GM20431 (cell line): ENCODE measurements at regions not wholly inside any gene's neighbourhood (a gene's known extent, or its start where the extent isn't known, plus 50 kb on each side); places are given as distances from the start of the nearest gene placed in this dataset.

Experiments used
- in situ Hi-C: fragments of 300-500 bp; cut with MseI, MboI; formaldehyde crosslinking; loops from one replicate; pipeline ENCODE4 v1.15.0; 2020; ENCODE audit warnings: low sequenced_read_pairs; ENCODE audit not compliant: unreplicated experiment

- in situ Hi-C loops: no loop called here
Observed at GRCh38 chr9:79371301-79371700, 200.5 kb upstream of the TLE4 start.

- in situ Hi-C loops: no loop called here
Observed at GRCh38 chr9:79371948-79372555, 199.7 kb upstream of the TLE4 start.

- in situ Hi-C loops: no loop called here
Observed at GRCh38 chr9:79377339-79377855, 194.4 kb upstream of the TLE4 start.

- in situ Hi-C loops: no loop called here
Observed at GRCh38 chr9:79378107-79378506, 193.7 kb upstream of the TLE4 start.

- in situ Hi-C loops: no loop called here
Observed at GRCh38 chr9:79382044-79382443, 189.7 kb upstream of the TLE4 start.

- in situ Hi-C loops: no loop called here
Observed at GRCh38 chr9:79382458-79382857, 189.3 kb upstream of the TLE4 start.

GRCh38 chr9:79383096-79383495 is 188.7 kb upstream of the TLE4 start:
- in situ Hi-C loops: no loop called here

GRCh38 chr9:79384091-79384490 is 187.7 kb upstream of the TLE4 start:
- in situ Hi-C loops: no loop called here

- in situ Hi-C loops: no loop called here
Observed at GRCh38 chr9:79384501-79384900, 187.3 kb upstream of the TLE4 start.

GRCh38 chr9:79387101-79387835 is 184.5 kb upstream of the TLE4 start:
- in situ Hi-C loops: no loop called here

- in situ Hi-C loops: no loop called here
Observed at GRCh38 chr9:79390077-79390698, 181.6 kb upstream of the TLE4 start.

GRCh38 chr9:79390781-79391770 is 180.7 kb upstream of the TLE4 start:
- in situ Hi-C loops: no loop called here

GRCh38 chr9:79395228-79395627 is 176.5 kb upstream of the TLE4 start:
- in situ Hi-C loops: no loop called here

GRCh38 chr9:79395755-79396154 is 176.0 kb upstream of the TLE4 start:
- in situ Hi-C loops: no loop called here

GRCh38 chr9:79396168-79396567 is 175.6 kb upstream of the TLE4 start:
- in situ Hi-C loops: no loop called here

GRCh38 chr9:79403495-79403894 is 168.3 kb upstream of the TLE4 start:
- in situ Hi-C loops: no loop called here

GRCh38 chr9:79408200-79408599 is 163.6 kb upstream of the TLE4 start:
- in situ Hi-C loops: no loop called here

- in situ Hi-C loops: no loop called here
Observed at GRCh38 chr9:79408617-79409016, 163.1 kb upstream of the TLE4 start.

- in situ Hi-C loops: no loop called here
Observed at GRCh38 chr9:79409182-79409823, 162.5 kb upstream of the TLE4 start.

GRCh38 chr9:79425840-79426239 is 145.9 kb upstream of the TLE4 start:
- in situ Hi-C loops: no loop called here
